Stimulated activated CD8-positive, alpha-beta memory T cell treated with anti-CD3 and anti-CD28 coated beads, Interleukin-15, amount 100 ng/mL, for 1 hour (primary cell): ENCODE measurements at regions not wholly inside any gene's neighbourhood (a gene's known extent, or its start where the extent isn't known, plus 50 kb on each side); places are given as distances from the start of the nearest gene placed in this dataset.
"Not testable (repeated sequence)": the region's sequence is repeated elsewhere in the genome, so short reads cannot be mapped to it uniquely, and the experiment has no call there.

Experiments
- DNase-seq: peaks from one replicate; pipeline ENCODE4 v3.0.0-alpha.2; 2020; ENCODE audit warnings: low read depth

DNA sequence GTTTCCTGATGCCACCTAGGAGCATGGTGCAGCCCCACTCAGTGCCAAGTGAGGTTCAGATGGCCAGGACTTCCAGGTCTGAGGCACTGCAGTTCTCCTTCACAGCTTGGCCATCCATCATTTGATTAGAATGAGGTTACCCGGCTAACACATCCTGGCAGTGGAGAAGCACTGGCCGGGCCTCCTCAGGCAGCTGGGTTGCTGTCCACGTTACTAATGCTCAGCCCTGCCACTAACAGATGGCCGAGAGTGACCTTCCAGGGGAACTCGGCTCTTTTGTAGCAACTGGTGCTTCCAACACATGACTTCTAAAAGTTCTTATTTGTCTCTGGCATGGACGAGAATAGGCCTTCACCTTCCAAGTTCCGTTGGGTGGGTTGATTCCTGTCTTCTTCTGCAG lies 204.6 kb upstream of the CFAP20DC start:
- no peak for DNase-seq

DNA sequence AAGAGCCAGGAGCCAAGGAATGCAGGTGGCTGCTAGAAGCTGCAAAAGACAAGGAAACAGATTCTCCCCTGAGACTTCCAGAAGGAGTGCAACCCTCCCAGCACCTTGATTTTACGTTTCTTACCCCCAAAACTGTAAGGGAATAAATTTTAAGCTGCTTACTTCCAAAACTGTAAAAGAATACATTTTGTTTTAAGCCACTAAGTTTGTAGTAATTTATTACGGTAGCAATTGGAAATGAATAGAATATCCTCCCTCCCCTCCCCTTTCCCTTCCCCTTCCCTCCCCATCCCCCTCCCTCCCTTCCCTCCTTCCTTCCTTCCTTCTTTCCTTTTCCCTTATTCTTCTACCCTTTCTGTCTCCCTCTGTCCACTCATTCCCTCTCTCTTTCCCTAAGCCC lies 203.7 kb upstream of the CFAP20DC start:
- no peak for DNase-seq

DNA sequence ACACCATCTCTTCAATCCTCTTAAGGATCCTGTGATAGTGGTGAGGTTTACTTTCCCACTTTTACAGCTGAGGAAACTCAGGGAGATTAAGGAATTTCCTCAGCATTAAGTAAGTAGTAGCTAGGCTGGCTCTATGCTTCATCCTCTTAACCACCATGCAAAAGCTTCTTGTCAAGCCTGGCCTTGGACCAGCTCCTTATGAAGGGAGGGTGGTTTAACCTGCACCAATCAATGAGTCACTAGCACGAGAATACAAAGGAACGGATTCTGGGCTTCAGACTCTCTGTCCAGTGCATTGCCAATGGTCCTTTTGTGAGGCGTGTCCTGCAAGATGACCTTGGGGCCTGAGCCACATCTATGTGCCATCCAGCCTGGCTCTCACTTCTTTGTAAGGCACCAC lies 202.0 kb upstream of the CFAP20DC start:
- no peak for DNase-seq

DNA sequence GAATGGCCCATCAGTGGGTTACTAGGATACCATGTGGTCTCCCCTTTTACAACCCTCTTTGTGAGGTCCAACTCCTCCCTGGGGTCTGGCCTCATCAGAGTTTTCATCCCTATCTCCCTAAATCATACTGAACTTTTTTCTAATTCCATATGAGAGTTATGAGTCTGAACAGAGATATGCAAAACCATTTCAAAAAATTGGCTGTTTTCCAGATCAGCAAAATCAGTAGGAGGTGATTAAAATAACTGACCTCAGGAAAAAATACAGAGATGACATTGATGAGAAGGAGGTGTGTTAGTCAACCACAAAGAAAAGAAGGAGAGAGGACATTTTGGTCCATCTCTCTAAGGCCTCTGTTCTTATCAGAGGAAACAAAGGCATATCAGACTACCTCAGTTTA lies 200.8 kb upstream of the CFAP20DC start:
- no peak for DNase-seq

DNA sequence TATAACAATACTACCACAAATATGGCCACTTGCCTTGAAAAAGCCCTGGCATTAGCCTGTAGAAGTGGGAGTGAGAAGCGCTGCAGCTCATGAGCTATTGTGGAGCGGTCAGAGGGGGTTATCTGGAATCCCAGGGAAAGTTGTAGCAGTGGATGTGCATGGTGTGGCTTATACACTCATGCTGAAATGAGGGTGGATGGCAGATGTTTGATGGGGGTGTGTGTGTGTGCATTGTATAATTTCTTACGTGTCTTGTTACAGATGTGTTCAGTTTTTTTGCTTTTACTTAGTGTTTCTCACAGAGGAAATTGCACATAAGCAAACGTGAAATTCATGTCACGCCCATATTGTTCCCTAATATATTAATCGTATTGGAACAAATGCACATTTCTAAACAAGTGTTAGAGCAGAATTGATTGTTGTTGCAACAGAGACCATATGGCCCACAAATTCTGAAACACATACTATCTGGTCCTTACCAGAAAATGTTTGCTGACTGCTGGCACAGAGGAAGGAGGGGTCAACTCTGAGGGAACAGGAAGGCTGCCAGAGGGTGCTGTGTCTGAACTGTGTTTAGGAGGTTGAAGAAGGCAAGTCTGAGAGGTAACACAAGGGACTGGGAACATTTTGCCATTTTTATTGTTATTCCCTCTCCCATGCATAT lies 200.0 kb upstream of the CFAP20DC start:
- DNase-seq: no peak

DNA sequence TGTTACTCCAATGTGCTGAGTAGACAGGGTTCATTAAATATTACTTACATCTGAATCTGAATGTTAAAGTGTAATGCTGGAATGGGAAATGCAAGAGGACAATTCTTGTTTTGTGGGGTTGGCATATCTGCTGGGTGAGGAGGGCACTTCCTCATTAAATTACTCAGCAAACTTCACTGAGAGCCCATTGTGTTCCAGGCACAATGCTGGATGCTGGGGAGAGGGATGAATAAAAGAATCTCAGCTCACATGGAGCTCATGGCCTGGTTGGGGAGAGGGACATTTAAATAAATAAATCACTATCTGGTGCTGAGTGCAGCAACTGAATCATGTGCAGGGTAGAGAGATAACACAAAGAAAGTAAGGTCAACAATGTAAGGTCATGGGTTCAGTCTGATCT lies 199.2 kb upstream of the CFAP20DC start:
- DNase-seq: no peak

DNA sequence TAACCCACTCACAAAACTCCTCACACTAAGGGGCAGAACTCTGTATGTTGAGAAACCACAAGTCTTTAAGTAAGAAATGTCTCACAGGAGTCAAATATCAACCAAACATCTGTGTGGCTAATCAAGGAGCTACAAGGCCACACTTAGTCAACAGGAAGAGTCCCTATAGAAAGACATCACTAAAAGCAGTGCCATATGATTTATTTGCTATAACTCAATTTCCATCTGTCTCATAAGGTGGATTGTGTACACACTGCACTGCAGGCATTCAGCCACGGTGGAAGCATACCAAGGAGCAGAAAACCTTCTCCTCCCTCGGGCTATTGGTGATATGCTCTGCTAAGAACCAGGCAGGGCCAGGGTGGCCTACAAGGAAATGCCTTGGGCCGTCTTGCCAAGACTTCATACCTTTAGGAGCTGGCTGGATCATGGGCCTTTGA lies 197.6 kb upstream of the CFAP20DC start:
- no peak for DNase-seq

DNA sequence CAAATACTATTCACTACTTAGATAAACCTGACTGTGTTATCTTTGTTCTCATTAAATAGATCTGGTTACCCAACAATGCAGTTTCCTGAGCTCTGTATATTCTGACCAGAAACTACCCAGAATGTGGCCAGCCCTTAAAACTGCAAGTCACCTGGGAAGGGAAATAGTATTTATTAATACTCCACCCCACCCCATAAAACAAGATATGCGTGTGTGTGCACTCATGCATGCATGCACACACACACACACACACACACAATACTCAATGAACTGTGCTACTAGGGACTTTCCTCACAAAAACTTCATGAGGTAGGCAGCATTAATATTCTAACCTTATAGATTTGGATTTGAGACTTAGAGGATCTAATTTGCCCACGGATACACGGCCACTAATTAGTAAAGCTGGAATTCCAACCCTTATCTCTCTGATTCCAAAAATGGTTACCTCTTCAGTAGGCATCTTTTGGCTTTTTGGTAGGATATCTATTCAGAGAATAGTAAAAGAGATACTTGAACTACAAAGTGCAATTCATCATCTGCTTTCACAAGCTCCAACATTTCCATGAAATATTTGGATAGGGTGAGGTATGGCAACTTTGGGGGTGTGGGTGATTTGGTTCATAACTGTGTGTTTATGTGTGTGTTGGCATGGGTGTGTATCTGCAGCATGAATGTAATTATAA lies 197.0 kb upstream of the CFAP20DC start:
- no peak for DNase-seq

DNA sequence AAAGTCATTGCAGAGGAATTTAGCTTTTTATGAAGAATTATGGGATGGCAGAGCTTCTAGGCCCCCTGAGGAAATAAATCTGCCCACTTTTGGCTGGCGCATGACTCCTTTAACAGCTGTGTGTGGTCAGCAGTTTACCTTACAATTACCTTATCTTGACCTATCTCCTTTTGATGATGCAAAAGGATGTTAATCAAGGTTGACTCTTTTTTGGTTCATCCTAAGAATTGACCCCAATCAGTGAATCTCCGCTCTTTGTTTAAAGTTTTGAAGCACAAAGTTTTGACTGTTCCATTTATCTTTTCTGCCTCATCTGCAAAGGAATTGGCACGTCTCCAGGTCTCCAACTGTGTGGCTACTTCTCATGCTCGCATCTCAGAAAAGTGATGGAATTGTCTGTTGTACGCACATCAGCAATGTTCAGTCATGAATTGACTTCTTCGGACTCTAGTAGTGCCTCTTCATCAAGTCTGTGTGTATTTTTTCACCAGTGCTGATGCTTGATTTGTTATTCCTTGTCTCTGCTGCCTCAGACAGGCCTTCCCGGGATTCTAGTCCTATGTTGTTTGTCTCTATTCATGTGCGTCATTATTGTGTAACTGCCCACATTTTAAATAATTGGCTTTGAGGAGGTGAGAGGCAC lies 196.2 kb upstream of the CFAP20DC start:
- no peak for DNase-seq

DNA sequence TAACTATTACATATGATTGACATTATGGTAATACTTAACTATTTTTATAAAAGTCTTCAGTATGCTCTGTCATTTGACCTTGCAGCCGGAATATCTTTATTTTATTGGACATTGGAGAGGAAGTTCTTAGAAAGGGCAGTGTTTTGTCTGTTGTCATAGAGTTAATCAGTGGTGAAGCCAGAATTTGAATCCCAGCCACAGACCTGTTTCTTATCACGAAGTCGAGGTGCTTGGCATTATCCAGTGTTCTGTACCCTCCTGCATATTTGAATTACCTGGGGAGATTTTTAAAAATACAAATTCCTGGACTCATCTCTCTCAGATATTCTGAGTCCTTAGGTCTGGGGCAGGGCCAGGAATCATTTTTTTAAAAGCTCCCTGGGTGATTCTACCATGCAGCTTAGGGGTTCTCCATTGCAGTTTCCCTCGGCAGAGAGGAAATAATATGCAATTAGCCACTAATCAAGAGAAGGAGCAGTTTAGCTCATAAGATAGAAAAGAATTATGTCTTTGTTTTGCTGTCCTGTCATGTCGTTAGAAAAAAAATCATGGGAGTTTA lies 195.6 kb upstream of the CFAP20DC start:
- no peak for DNase-seq

DNA sequence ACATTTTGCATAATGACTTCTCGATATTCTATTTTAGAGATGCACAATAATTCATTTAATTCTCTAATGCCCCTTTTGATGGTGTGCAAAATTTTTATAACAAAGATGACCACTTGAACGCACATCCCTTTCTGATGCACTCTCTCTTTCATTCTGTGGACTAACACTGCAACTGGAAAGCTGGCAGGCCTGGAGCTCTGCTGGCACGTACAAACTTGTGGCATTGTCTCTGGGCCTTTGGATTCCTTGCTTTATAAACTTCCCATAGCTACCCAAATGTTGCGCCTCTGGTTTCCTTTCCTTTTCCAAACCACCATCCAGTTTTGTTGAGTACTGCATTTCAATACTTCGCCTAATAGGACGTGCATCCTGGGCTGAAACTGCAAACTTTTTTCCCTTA lies 194.5 kb upstream of the CFAP20DC start:
- DNase-seq: no peak

DNA sequence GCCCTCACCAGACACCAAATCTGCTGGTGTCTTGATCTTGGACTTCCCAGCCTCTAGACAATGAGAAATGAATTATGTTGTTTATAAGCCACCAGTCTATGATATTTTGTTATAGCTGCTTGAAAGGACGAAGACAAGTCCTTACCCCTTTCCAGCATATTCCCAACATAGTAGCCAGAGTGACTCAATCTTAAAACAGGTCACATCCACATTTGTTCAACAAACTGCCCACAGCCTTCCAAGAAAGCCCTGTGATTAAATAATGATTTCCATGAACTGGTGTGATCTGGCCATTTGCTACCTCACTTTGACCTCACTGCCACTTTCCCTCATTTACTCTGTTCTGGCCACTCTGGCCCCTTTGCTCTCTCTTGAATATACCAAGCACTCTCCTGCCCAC lies 193.7 kb upstream of the CFAP20DC start:
- no peak for DNase-seq

DNA sequence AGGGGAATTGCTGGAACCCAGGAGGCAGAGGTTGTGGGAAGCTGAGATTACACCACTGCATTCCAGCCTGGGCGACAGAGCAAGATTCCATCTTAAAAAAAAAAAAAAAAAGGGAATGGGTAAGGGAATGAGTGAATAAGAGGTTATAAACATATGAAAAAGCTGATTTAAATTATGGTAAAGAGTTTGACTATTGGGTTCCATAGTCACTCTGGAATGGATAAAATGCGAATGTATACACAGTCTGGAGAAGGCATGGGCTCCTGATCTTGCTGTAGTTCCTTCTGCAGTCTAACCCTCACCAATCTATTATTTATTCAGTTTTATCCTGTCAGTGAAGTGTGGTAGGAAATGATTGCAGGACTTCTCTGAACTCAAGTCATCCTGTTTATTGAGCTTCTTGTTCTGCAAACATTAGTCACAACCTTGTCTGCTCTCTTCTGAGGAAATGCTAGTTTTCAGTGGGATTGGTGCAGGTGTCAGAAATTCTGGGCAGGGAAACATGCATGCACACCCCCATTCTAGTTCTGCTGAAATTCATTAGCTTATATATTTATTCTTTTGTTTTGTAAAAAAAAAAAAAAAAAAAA lies 190.9 kb upstream of the CFAP20DC start:
- DNase-seq: no peak

DNA sequence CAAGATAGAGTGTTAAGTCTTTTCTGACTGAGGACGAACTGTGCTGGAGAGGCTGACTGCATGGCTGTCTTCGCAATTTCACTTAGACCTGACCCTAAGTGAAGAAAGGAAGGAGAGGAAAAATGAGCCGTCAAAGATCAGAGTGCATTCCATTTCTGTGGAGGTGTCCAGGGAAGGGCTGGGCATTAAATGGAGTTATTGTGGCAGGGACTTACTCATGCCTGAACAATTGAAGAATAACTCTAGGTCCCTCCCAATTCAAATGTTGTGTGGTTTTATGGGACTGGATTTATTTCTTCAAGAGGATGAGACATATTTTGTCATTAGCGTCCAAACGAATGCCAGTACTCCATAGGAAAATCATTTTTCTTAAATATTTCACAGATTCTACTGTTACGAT lies 187.3 kb upstream of the CFAP20DC start:
- DNase-seq: no peak

DNA sequence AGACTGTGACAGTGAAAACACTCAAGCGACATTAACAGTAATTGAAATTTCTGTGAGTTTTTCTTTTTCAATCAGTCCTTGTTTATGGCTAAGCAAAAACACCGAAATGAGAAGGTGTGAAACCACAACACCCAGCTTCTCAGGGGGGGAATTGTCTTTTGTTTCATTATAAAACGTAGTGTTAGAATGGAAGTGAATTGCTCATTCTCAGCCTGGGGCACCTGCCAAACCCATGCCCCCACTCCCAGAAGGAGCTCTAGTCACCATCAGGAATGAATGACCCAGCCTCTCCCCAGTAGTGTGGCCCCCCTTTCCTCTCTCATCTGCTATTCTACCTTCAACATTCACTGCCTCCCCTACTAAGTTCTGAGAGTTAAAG lies 185.8 kb upstream of the CFAP20DC start:
- DNase-seq: no peak

DNA sequence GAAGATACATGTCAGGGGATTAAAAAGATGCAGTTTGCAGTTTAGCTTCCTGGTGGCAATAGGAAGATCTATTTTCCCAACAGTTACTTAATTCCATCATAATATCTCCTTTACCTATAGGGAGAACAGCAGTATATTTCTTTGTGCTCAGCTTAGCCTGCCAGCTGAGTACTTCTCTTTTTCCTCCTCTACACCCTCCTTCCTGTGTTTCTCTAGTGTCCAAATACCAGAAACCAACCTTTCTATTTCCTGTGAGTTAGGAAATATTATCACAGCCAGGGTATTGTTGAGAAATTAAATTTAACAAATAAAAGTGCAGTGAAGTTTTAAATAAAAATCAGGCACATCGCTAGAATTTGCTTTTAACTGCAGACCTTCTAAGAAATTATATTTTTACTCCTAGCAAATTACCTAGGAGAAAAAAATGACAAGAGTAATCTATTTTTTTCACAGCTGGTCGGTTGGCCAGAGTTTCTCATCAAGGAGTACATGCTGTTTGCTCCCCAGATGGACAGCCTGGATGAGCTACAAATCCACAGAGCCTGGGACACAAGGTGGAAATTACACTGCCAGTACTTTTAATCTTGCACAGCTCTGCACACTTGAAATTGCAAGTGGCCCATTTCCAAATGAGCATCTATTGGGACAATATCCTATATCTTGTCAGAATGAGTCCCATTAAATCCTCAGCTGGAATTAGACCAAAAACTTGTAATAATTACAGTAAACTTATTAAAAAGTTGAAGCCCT lies 185.2 kb upstream of the CFAP20DC start:
- no peak for DNase-seq

DNA sequence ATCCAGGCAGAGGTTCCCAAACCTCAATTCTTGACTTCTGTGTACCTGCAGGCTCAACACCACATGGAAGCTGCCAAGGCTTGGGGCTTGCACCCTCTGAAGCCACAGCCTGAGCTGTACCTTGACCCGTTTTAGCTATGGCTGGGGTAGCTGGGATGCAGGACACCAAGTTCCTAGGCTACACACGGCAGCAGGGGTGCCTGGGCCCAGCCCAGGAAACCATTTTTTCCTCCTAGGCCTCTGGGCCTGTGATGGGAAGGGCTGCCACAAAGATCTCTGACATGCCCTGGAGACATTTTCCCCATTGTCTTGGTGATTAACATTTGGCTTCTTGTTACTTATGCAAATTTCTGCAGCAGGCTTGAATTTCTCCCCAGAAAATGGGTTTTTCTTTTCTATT lies 180.6 kb upstream of the CFAP20DC start:
- not testable (repeated sequence) for DNase-seq

DNA sequence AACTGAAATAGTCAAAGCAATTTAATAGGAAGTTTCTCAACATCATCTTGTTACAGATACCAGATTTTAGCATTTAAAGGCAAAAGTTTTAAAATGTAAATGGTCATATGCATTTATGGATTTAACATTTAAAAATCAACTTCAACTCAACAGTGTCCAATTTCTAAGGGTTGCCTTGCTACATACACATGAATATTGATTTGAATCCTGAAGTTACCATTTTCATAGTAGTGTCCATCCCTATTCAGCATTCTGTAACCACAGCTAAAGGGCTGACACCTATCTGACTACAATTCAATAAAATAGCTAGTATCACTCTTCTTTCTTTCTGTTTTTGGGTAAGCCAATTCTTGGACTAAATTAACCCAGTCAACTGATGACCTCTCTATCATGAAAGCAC lies 164.0 kb upstream of the CFAP20DC start:
- DNase-seq: no peak

DNA sequence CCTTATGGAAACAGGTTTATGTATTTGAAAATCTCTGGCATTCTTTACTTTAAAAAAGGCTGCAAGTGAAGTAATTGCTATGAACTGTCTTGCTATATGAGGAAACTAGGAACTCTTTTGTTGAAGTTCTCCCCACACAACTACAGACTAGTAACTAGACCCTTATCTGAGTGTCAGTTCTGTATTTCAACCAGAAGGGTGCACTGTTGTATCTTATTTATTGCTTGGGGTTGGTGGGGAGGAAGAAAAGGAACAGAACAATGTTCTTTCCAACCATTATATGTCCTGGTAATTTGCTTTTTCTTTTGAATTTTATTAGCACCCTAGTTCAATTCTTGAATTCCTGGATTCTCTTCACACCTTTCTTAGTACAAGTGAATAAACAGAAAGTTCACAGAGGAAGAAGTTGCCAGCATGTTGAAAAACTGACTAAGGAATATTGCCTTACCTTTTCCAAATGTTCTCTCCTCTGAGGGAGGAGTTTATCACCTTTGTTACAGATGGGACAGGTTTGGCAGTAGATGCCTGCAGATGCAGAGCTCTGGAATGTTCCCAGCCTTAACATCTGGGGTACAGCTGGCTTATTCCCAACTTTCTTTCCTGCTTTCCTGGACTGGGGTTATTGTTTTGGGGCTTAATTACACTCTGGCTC lies 162.4 kb upstream of the CFAP20DC start:
- no peak for DNase-seq

DNA sequence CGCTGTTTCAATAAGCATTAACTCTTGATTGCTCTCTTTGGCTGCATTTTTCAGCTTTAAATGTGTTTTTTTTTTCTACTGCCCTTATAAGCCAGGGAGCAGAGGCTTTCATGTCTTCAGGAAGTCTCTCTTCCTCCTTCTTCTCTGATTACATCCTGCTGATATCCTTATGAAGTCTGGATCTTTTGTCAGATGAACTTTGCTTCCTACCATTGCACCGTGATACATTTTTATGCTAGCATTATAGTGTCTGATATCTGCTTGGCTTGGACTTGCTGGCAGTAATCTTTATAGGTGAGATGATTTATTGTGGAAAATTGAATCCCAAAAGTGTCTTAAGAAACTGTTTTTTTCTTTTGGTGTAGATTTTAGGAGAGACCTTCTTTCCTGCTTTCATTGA lies 160.4 kb upstream of the CFAP20DC start:
- DNase-seq: no peak

DNA sequence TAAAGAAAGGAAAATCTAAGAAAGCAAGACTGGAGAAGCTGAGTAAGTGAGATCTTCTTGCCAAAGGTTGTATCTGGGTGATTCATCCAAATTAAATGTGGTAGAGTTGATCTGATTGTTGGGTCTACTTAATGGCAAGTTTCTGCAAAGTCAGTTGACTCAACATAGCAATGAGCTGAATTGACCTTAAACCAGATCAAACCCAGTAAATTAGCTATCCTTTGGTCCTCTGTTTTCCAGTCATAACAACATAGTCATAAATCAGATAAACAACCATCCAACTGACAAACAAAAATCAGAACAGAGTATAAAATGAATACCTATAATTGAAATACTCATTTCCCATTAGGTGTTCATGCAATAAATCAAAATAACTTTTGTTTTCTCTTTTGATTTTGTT lies 142.6 kb upstream of the CFAP20DC start:
- no peak for DNase-seq

DNA sequence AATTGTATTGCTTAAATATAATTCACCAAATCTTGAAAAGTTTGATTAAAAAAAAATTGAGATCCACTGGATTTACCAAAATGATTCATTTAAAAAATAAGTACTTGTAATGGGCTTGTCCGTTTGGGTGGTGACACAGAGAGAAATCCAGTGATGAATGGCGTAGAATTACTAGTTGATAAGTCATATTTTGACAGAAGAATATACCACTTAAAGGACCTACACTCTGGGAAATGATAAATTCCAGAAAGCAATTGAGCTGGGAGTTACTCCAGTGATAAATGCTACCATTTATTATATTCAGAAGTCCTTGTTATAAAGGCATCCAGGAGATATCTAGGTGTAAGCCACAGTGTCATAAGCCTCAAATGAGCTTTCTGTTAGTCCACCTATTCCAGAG lies 141.8 kb upstream of the CFAP20DC start:
- no peak for DNase-seq
